NCI-H345 treated with DMSO at 0.1 percent for 48 hours (cell line): ENCODE measurements at regions not wholly inside any gene's neighbourhood (a gene's known extent, or its start where the extent isn't known, plus 50 kb on each side); places are given as distances from the start of the nearest gene placed in this dataset.

Experiments
- DNase-seq: peaks from one replicate; lab custom pipeline; 2025; ENCODE audit not compliant: unreplicated experiment; lab: John Stamatoyannopoulos, UW

GRCh38 chr22:47225931-47226633, 463.6 kb downstream of the TBC1D22A start:
- no peak for DNase-seq

- DNase-seq: no peak
Observed at GRCh38 chr22:47225080-47225930, 462.9 kb downstream of the TBC1D22A start.
